Right kidney (tissue), 1 donor: ENCODE measurements at regions not wholly inside any gene's neighbourhood (a gene's known extent, or its start where the extent isn't known, plus 50 kb on each side); places are given as distances from the start of the nearest gene placed in this dataset.

Experiments
- DNase-seq: peaks from one replicate; pipeline ENCODE4 v3.0.0-alpha.2; 2016

DNA sequence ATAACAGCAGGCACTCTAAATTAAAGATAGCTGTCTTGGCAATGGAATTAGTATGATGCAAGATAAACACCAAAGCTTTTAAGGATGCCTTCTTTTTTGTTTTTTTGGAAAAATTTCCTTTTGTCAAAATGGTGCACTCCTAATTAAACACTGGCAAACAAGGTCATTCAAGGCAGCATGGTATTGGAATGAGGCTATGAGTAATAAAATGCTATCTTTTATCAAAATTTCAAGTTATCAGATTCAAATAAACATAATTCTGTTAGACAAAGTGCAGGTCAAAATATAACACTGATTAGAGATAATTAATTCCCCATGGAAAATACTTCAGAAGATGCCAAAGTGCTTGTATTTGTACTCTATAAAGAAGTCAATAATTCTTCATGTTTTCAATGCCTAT is 514.1 kb downstream of the TENT5A start:
- no peak for DNase-seq

DNA sequence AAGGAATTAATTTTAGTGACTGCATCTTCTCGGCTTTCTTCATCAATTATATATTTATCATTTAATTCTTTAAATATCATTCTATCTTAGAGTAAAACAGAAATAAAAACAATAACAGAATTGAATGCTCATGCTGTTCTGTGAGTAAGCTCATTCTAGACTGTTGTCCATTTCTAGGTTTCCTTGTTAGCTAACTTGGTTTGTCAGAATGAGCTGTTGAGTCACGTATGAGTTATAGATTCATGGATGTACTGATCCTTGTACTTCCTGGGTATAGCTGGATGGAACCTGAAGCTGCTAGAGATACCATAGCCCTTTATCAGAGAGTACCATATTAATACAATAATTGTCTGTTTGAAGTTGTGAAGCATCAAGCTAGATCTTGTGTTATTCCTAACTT is 515.3 kb downstream of the TENT5A start:
- DNase-seq, result no peak

DNA sequence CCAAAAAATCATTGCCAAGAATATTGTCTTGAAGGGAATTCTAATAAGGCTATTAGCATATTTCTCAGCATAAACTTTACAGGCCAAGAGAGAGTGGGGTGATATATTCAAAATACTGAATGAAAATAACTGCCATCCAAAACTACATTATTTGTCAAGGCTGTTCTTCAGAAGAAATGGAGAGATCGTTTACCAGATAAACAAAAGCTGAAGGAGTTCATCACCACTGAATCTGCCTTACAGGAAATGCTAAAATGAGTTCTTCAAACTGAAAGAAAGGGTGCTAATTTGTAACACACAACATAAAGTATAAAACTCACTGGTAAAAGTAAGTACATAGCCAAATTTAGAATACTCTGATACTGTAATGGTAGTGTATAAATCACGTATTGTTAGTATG is 517.0 kb downstream of the TENT5A start:
- no peak for DNase-seq

DNA sequence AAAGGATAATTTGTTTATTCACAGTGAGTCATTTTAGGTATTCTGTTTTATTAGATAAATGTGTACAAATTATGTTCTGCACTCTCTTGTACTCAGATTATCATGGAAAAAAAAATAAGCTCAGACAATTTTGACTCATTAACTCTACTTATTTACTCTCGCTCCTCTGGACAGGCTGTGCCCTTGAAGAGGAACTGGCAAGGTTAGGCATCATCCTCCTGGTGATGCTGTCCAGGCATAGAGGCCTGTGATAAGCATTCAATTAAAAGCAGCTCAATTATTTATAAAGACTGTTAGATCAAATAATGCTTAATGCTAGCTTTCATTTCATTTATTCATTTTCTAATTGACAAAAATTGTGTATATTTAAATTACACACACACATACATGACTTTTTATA is 518.5 kb downstream of the TENT5A start:
- no peak for DNase-seq

DNA sequence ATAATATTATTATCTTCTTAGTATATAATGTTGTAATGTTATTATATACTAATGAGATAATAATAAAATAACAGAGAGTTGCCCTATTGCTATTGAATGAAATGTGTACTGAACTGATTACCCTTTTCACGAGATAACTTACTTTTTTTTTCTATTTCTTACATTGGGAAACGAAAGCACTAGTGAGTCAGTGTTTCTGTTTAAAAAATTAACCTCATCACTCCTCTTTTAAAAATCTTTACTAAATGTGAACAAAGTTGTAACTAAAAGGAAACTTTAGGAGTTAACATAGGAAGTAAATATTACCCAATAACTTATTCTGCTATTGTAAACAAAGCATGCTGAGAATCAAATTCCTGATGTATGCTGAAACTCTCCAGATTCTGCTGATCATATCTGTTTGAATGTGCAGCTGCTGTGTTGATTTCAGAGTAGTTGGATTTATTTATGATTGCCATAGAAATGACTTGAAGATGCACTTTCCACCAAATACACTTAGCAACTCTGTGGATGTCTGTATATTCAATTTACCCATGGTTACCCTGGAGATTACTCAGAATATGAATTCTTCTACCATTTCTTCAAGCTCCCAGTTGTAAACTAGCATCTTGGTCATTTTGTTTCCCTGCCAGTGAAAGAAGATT is 523.4 kb downstream of the TENT5A start:
- DNase-seq, result no peak

DNA sequence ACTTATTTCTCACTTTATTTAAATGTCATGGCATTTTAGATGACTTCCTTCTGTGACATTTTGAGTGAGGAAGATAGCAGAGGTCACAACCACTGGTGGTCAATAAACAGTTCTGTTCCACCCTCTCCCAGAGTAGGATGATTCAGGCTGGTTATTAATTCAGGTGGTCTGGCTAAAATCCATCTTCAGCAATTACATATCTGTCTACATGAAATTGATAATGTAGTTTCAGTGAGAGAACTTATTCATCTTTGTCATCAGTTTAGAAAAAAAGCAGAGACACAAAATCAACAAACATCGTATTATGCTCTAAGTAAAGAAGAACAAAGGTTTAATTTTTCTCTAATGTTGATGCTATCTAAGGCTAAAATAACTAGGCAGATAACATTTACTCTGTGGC is 525.5 kb downstream of the TENT5A start:
- no peak for DNase-seq

DNA sequence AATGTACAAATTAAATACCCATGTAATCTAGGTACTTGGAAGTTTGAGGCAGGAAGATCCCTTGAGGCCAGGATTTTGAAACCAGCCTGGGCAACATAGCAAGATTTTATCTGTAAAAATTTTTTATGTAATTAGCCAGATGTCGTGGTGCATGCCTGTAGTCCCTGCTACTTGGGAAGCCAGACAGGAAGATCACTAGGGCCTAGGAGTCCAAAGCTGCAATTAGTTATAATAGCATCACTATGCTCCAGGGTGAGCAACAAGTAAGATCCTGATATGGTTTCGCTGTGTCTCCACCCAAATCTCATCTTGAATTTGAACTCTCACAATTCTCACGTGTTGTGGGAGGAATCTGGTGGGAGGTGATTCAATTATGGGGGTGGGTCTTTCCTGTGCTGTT is 535.8 kb downstream of the TENT5A start:
- no peak for DNase-seq

DNA sequence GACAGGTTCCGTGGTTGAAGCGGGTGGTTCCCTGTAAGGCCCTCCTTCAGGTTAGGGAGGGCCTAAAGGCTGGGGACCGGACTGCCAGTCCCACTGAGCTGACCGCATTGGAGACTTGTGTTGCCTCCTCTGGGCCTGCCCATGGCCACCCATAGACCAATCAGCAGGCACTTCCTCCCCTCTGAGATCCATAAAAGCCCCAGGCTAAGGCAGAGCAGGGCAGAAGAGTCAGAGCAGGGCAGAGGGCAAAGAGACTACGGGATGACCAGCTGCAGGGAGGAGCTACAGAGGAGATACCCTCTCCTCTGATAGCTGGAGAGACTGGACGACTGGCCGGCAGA is 537.4 kb downstream of the TENT5A start:
- DNase-seq, result no peak

DNA sequence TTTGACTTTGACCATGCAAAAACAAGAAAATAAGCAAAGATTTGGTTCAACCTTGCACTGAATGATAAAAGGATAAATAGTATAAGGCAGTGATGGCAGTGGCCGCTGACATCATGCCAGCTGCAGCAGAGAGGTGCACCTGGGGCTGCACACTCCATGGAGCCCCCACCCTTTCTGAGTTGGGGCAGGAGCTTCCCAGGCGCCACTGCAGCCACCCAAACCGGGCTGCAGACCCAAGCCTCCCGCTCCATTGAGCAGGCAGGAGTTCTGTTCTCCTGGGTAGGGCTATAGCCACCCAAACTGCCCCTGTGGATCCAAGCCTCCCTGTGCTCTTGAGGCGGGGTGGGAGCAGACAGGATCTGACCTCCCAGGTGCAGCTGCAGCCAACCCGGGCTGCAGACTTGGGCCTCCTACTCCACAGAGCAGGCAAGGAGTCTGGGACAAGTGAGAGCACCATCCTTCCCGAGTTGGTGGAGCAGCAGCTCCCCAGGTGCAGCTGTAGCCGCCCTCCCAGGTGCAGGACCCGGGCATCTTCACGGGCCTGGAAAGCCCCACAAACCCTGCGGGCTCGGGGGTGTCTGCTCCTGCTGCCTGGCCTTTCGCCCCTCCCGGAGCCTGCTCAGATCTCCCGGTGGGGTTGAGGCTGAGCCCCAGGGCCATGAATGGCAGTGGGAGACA is 537.9 kb downstream of the TENT5A start:
- no peak for DNase-seq

DNA sequence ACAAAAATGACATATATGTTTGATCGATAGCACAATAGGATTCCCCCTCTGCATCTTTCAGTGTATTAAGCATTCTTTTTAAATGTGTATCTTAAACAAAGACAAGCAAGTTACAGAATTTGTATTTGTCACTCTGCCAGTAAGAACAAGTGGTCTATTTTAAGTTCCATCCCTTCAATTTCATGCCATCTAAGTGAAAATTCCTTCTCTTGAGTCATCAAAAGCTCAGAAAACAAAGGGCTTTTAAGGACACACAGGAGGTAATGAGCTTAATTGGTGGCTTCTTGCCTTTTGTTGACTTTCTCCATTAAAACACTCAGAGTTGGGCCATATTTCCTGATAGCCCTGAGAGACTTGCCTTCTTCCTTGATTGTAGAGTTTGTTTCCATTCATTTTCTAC is 547.8 kb downstream of the TENT5A start:
- no peak for DNase-seq

DNA sequence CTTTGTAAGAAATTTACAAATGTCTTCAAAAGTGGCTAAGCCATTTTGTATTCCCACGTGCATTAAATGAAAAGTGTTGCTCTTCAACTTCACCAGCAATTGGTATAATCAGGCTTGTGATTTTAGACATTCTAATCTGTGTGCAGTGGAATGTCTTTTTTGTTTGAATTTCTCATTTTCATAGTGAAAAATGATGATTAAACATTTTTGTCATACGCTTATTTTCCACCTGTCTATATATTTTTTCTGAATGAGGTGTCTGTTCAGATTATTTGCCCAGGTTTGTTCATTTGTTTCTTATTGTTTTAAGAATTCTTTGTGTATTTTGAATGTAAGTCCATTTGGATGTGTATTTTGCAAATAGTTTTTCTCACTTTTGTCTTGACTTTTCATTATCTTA is 558.1 kb downstream of the TENT5A start:
- no peak for DNase-seq

DNA sequence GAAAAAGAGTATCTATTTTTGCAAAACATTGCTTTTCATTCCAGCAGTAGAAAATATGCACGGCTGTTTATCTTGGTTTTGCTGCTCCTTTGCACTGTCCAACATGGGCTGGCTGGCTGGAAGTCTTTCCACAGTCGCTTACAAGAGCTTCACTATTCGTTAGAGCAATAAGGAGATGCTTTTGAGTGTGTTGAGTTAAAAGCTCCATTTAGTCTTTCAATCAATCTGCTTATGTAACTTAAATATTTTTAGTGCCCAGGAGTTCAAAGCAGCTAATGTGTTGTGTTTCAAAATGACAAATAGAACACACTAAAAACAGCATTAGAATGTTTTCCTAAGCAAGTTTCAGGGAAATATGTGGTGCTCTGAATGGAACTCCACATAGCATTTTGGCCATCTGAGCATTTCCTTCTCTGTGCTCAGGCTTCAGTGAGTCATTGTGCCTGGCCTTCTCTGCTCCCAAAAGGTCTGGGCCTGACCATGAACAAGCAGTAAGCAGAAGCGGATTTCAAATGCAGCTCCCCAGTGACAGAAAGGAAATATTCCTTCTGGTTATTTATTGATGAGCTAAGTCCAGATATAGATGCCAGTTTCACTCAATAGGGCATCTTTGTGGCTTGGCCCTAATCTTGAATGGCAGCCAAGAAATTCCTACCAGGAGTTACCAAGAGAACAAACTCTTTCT is 580.3 kb downstream of the TENT5A start:
- no peak for DNase-seq

DNA sequence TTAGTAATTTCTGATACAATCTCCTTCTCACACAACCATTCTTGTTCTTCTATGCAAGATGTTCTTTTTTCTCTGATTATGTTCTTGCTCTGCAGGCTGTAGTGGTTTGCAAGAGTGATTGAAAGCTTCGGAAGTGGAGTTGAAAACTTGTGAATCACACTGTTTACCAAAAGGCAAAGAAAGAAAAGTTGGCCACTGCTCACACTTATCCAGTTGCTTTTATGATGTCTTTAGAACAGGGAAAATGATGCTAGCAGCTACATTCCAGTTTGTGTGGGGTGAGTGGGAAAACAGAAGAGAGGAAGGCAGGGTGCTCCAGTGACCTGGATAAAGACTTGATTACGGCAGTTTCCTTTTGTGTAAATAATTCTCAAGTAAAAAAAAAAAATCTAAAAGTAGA is 583.3 kb downstream of the TENT5A start:
- no peak for DNase-seq

DNA sequence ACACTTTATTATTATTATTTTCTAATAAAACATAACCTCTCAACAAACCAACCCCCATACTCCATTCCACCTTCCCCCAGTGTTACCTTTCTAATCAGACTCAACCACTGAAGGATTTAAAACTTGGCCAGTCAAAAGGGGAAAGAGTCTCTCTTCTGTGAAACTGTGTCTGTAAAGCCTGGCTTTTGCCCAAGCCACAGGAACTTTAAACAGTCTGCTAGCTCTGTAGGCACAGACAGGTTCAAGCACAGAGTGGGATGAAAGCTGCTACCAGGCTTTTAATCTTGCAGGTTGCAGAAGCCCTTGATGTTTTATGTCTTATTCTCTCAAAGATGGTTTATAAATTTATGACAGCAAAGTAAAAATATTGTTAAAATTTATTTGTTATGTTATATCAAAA is 585.7 kb downstream of the TENT5A start:
- no peak for DNase-seq

DNA sequence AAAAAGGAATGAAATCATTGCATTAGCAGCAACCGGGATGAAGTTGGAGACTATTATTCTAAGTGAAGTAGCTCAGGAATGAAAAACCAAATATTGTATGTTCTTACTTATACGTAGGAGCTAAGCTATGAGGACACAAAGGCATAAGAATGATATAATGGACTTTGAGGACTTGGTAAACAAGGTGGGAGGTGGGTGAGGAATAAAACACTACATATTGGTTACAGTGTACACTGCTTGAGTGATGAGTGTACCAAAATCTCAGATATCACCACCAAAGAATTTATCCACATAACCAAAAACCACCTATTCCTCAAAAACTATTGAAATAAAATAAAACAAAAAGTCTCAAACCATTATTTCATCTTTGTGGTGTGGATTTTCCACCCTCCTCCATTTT is 593.5 kb downstream of the TENT5A start:
- no peak for DNase-seq

DNA sequence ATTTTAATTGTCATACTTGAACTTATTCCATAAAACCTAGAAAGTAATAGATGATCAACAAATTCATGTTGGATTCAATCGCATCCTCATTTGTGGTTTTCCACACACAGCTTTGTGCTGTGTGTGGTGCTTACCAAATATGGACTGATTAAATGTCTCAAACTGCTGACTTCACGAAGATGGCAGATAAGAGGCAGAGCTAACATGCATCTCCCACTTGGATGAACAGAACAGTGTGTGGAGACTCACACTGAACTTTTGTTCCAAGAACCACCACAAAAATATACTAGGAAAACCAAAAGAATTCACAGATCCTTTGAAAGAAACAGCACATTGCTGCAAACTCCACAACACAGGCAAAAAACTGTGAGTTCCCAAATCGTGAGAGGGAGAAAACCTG is 603.7 kb downstream of the TENT5A start:
- no peak for DNase-seq

DNA sequence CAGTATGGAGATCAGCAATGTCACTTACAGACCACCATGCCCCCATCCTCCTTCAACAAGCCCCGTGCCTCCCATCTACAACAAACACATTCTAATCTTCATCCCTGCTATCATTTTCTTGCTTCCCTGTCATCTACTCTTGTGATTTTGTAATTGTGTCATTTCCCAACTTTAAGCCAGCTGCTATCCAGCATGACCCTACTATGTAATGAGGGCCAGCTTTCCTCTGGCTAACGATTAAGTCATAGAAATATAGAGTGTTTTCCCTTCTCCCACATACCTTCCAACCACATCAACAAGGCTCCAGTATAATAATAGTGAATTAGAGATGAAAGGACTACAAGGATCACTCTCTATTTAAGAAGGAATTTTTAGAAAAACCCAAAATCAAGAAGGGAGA is 607.0 kb downstream of the TENT5A start:
- no peak for DNase-seq

DNA sequence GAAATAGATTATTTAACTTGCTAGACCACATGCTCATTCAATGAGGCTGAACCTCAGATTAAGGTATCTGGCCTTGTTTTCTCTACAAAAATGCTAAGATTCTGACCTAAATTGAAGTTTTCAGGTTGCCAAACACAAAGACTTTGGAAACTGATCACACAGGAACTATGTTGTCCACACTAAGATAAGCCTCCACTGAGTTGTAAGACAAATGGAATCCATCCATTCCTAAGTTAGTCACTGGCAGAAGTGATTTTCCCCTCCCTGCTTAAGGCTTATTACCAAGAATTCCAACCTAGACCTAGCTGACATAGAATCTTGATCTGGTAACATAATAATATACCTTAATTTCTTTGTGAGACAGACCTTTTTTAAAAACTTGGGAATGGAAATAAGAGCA is 608.1 kb downstream of the TENT5A start:
- DNase-seq, result no peak

DNA sequence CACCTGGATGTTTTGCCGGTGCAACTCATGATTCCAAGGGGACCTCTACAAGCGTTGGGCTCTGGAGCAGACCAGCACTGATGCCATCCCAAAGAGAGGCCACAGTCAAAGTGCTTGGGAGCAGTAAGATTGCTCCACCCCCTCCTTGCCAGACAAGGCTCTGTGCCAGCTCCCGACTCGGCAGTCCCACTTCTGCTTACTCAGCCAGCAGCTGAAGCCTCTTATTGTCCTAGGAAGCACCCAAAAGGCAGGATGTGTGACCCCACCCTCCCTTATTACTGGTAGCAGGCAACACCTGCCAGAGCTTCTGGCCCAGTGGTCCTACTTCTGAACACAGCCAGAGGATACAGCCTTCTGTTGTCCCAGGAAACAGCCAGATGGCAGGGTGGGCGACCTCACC is 614.2 kb downstream of the TENT5A start:
- no peak for DNase-seq

DNA sequence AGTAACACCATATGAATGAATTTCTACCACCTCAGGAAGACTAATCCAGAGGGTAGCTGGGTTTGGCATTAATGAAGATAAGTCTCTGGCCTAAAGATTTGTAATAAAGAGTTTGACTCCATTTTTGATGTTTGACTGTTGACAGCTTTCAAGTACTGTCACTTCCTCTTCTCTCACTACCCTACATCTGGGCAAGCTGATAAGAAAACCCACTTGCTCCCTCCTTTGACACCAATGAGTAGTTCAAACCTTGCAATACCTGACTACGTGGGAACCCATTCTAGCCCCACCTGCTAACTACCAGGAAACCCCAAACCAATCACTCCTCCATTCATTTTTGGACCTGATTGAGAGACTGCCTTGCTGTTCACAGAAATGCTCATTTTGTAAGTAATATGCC is 621.5 kb downstream of the TENT5A start:
- no peak for DNase-seq

DNA sequence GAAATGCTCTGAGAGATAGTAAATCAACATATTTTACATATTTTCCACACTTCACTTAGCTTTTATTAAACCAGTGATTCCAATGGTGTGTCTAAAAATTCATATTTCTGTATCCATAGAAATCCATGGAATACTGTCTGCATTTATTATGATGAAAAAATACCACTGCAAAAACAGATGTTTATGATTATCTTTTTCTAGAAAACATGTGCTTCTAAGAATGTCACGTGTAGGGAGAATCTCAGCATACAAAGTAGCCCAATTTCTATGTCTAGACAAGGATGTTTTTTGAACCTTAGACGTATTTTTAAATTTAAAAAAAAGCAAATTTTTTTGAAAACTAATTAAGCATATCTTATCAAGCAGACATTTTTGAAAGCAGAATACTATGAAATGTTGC is 622.4 kb downstream of the TENT5A start:
- no peak for DNase-seq

DNA sequence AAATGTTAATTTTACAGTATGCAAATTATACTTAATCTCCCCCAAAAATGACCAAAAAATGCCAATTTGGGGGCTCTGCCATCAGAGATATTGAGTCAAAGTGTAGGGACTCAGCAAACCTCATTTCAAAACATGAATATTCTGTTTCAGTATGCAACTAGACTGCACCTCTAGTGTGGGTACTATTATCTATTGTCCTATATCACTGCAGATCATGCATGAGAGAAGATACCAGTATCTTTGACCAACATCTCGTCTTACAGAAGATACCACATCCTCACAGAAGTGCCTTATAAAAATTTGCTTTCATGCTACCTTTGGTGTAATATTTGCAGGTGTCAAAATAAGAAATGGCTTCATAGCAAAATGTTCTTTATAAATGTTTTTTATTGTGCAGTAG is 623.8 kb downstream of the TENT5A start:
- no peak for DNase-seq

DNA sequence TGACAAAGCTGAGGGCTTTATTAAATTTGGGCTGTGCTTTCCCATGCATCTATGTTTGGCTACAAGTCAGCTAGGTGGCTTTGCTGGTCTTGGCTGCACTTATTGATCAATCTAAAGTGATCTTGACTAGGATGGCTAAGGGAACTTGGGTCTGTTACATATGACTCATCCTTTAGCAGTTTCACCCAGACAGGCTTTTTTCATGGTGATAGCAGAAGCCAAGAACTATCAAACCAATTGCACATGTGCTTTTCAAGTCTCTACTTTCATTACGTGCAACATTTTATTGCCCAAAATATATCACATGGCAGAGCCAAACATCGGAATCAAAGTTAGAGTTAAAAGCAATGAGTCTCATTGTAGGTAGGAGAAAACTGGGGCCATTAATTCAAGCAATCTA is 626.3 kb downstream of the TENT5A start:
- no peak for DNase-seq

DNA sequence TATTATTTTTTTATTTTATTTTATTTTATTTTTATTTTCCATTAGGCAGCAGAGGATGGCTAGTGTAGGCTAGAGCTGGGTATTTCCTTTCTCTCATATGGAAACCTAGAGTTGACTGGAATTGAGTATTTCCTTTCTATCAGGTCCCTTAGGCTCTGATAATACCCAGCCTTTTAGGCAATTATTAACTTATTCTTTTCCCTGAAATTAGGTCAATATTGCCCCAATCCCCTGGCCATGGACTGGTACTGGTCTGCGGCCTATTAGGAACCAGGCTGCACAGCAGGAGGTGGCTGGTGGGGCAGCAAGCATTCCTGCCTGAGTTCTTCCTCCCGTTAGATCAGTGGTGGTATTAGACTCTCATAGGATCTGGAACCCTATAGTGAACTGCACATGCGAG is 632.2 kb downstream of the TENT5A start:
- DNase-seq, result no peak
